ENCODE measurements at regions not wholly inside any gene's neighbourhood (a gene's known extent, or its start where the extent isn't known, plus 50 kb on each side); places are given as distances from the start of the nearest gene placed in this dataset.
"Not testable (repeated sequence)": the region's sequence is repeated elsewhere in the genome, so short reads cannot be mapped to it uniquely, and the experiment has no call there.

DNA sequence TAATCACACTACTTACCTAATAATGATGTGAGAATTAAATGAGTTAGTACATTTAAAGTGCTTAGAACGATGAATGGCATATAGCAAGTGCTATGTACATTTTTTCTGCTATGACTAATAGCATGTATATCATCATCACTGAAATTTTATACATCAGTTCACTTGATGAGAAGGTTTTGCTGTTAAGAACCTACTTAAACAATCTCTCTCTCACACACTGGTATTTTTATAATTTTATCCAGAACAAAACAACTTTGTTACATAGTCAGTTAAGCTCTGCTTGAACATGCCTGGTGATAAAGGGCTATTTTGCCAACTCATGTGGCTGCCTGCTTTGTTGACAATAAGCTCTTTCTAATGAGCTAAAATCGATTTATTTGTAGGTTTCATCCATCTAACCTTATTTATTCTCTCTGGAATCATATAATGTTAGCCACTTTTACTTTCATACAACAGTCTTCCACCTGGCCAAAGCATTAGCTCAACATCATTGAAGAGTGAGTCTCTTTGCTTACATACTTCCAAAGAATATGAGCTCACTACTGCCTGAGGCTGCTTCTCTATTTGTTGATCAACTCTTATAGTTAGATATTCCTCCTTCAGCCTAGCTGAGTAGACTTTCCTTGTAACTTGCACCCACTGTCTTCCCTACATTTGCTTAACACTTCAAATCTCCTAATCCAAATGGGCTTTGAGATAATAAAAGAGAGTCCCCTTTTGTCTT is 372.7 kb upstream of the BOD1L1 start:
- no peak overlapping the region for H3K27ac ChIP-seq (ENCODE audit: low read depth, low read length)
- peaks cover 0 to 13% (median 8%) of the 10 kb centered on the region in 5 donors for H3K9me3 ChIP-seq (ENCODE audit: control insufficient read depth in 5 of 5, low read length in 5 of 5)
- H3K27me3 ChIP-seq (ENCODE audit: control insufficient read depth in 5 of 5, insufficient read depth in 4 of 5, low read length in 5 of 5) = no peaks in the 10 kb centered on the region
- H3K9ac ChIP-seq (ENCODE audit: low read length in 5 of 5) = no peak overlapping the region
- no peak overlapping the region for H3K4me3 ChIP-seq (ENCODE audit: low read depth in 1 of 5, low read length in 5 of 5)
- no peaks in the 10 kb centered on the region for H3K4me1 ChIP-seq (ENCODE audit: control insufficient read depth in 5 of 5, insufficient read depth in 5 of 5, low read length in 5 of 5)
- H3K36me3 ChIP-seq (ENCODE audit: control insufficient read depth in 5 of 5, insufficient read depth in 5 of 5, low read length in 5 of 5) = no peaks in the 10 kb centered on the region

DNA sequence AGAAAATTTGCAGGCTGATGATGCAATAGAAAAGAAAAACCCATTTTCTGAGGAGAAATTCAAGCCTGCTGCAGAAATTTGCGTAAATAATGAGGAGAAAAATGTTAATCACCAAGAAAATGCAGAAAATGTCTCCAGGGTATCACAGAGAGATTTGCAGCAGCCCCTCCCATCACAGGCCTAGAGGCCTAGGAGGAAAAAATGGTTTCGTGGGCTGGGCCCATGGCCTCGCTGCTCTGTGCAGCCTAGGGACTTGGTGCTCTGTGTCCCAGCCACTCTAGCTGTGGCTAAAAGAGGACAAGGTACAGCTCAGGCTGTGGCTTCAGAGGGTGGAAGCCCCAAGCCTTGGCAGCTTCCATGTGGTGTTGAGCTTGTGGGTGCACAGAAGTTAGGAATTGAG is 374.8 kb upstream of the BOD1L1 start:
- not testable (repeated sequence) for H3K4me1 ChIP-seq (ENCODE audit: control insufficient read depth in 5 of 5, insufficient read depth in 5 of 5, low read length in 5 of 5); H3K36me3 ChIP-seq (ENCODE audit: control insufficient read depth in 5 of 5, insufficient read depth in 5 of 5, low read length in 5 of 5); H3K27ac ChIP-seq (ENCODE audit: low read depth, low read length); H3K27me3 ChIP-seq (ENCODE audit: control insufficient read depth in 5 of 5, insufficient read depth in 4 of 5, low read length in 5 of 5); H3K9ac ChIP-seq (ENCODE audit: low read length in 5 of 5)
- H3K4me3 ChIP-seq (ENCODE audit: low read depth in 1 of 5, low read length in 5 of 5) = peak overlapping the region in 1 of 5 donors; percentile 35
- peaks cover 0 to 13% (median 8%) of the 10 kb centered on the region in 5 donors for H3K9me3 ChIP-seq (ENCODE audit: control insufficient read depth in 5 of 5, low read length in 5 of 5)

GRCh38 chr4:14008494-14008893 is 381.0 kb upstream of the BOD1L1 start:
- H3K27ac ChIP-seq (ENCODE audit: low read depth, low read length) = no peak overlapping the region
- H3K36me3 ChIP-seq (ENCODE audit: control insufficient read depth in 5 of 5, insufficient read depth in 5 of 5, low read length in 5 of 5) = no peaks in the 10 kb centered on the region

DNA sequence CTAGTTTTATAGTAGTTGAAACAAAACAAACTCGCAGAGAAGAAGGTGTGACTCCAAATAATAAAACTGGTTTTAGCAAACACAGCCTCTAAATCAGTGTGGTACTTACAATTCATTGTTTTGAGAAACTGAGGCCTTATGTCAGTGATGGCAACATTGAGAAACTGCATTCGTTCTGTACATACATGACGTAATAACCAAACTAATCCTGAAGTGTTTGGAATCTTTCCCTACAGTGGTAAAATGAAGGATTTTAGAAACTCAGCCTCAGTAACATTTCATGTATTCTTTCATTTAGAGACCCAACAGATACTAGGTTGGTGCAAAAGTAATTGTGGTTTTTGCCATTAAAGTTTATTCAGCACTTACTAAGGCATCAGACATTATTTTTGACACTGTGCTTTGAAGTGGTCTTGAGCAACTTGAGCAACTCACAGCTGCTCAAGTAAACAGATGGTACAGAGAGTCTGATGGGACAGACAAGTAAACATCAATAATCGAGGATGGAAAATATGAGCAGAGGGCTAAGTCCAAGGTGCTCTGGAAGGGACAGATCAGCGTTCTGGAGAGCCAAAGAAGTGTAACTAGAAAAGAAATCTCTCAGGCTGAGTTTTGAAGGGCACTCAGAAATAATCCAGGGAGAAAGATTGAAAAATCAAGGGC is 390.8 kb upstream of the BOD1L1 start:
- Histone ChIP-seq H3K4me3 (ENCODE audit: low read depth in 1 of 5, low read length in 5 of 5) (no peak overlapping the region), H3K27ac (ENCODE audit: low read depth, low read length) (no peak overlapping the region), H3K27me3 (ENCODE audit: control insufficient read depth in 5 of 5, insufficient read depth in 4 of 5, low read length in 5 of 5) (no peaks in the 10 kb centered on the region), H3K4me1 (ENCODE audit: control insufficient read depth in 5 of 5, insufficient read depth in 5 of 5, low read length in 5 of 5) (no peaks in the 10 kb centered on the region), H3K9me3 (ENCODE audit: control insufficient read depth in 5 of 5, low read length in 5 of 5) (peaks cover 4 to 12% (median 8%) of the 10 kb centered on the region in 5 donors), H3K36me3 (ENCODE audit: control insufficient read depth in 5 of 5, insufficient read depth in 5 of 5, low read length in 5 of 5) (no peaks in the 10 kb centered on the region), H3K9ac (ENCODE audit: low read length in 5 of 5) (no peak overlapping the region)

More at GRCh38 chr4:14008494-14008893, 381.0 kb upstream of the BOD1L1 start:
- Histone ChIP-seq H3K27me3 (ENCODE audit: control insufficient read depth in 5 of 5, insufficient read depth in 4 of 5, low read length in 5 of 5) (no peaks in the 10 kb centered on the region), H3K4me1 (ENCODE audit: control insufficient read depth in 5 of 5, insufficient read depth in 5 of 5, low read length in 5 of 5) (no peaks in the 10 kb centered on the region), H3K4me3 (ENCODE audit: low read depth in 1 of 5, low read length in 5 of 5) (no peak overlapping the region), H3K9ac (ENCODE audit: low read length in 5 of 5) (no peak overlapping the region), H3K9me3 (ENCODE audit: control insufficient read depth in 5 of 5, low read length in 5 of 5) (no peaks in the 10 kb centered on the region)

- no peaks in the 10 kb centered on the region for H3K27me3 ChIP-seq (ENCODE audit: control insufficient read depth in 5 of 5, insufficient read depth in 4 of 5, low read length in 5 of 5)
- no peaks in the 10 kb centered on the region for H3K9me3 ChIP-seq (ENCODE audit: control insufficient read depth in 5 of 5, low read length in 5 of 5)
- H3K27ac ChIP-seq (ENCODE audit: low read depth, low read length) = no peak overlapping the region
- H3K36me3 ChIP-seq (ENCODE audit: control insufficient read depth in 5 of 5, insufficient read depth in 5 of 5, low read length in 5 of 5) = no peaks in the 10 kb centered on the region
- H3K4me3 ChIP-seq (ENCODE audit: low read depth in 1 of 5, low read length in 5 of 5) = no peak overlapping the region
- H3K9ac ChIP-seq (ENCODE audit: low read length in 5 of 5) = no peak overlapping the region
- no peaks in the 10 kb centered on the region for H3K4me1 ChIP-seq (ENCODE audit: control insufficient read depth in 5 of 5, insufficient read depth in 5 of 5, low read length in 5 of 5)
Measured at GRCh38 chr4:14022456-14022855, 394.9 kb upstream of the BOD1L1 start.

DNA sequence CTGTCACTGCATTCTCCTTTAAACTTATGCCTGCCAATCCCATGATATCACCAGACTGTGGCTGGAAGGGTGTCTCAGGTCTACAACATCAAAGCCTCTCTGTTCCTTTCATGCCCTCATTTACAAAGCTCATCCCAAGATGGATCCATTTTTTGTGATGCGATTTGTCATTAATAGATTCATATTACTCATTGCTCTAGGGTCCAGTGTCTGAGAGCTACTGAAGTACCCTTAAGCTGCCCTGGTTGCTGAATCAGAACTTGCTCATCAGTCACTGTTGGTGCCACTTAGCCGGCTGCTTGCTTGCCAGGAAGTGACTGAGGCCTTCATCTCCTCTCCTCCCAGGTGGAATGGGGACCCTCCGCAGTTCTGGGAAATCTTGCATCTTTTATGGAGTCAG is 395.5 kb upstream of the BOD1L1 start:
- Histone ChIP-seq H3K4me3 (ENCODE audit: low read depth in 1 of 5, low read length in 5 of 5) (no peak overlapping the region), H3K9me3 (ENCODE audit: control insufficient read depth in 5 of 5, low read length in 5 of 5) (no peaks in the 10 kb centered on the region), H3K9ac (ENCODE audit: low read length in 5 of 5) (no peak overlapping the region), H3K36me3 (ENCODE audit: control insufficient read depth in 5 of 5, insufficient read depth in 5 of 5, low read length in 5 of 5) (no peaks in the 10 kb centered on the region), H3K27me3 (ENCODE audit: control insufficient read depth in 5 of 5, insufficient read depth in 4 of 5, low read length in 5 of 5) (no peaks in the 10 kb centered on the region), H3K4me1 (ENCODE audit: control insufficient read depth in 5 of 5, insufficient read depth in 5 of 5, low read length in 5 of 5) (no peaks in the 10 kb centered on the region), H3K27ac (ENCODE audit: low read depth, low read length) (no peak overlapping the region)

GRCh38 chr4:14023896-14024295 is 396.4 kb upstream of the BOD1L1 start:
- no peaks in the 10 kb centered on the region for H3K36me3 ChIP-seq (ENCODE audit: control insufficient read depth in 5 of 5, insufficient read depth in 5 of 5, low read length in 5 of 5)
- H3K27me3 ChIP-seq (ENCODE audit: control insufficient read depth in 5 of 5, insufficient read depth in 4 of 5, low read length in 5 of 5) = no peaks in the 10 kb centered on the region
- H3K4me3 ChIP-seq (ENCODE audit: low read depth in 1 of 5, low read length in 5 of 5) = no peak overlapping the region
- H3K9ac ChIP-seq (ENCODE audit: low read length in 5 of 5) = no peak overlapping the region
- no peaks in the 10 kb centered on the region for H3K4me1 ChIP-seq (ENCODE audit: control insufficient read depth in 5 of 5, insufficient read depth in 5 of 5, low read length in 5 of 5)
- H3K9me3 ChIP-seq (ENCODE audit: control insufficient read depth in 5 of 5, low read length in 5 of 5) = no peaks in the 10 kb centered on the region
- no peak overlapping the region for H3K27ac ChIP-seq (ENCODE audit: low read depth, low read length)

DNA sequence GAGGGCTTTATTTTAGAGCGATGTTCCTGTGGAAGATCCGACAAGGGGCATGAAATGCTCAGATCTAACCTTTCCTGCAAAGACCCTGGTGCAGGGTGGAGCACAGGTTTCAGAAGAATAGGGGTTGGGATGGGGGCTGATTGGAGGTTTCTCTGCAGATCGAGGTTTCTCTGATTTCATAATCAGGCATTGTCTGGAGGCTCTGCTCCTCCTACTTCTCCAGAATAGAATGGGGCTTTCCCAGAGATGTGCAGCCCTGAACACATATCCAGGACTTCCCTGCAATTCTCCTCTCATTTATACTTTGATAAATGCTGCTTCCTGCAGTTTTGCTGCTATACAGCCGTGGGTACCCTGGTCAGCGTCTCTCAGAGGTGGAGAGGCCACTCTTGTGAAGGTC is 397.6 kb upstream of the BOD1L1 start:
- Histone ChIP-seq H3K9ac (ENCODE audit: low read length in 5 of 5) (no peak overlapping the region), H3K36me3 (ENCODE audit: control insufficient read depth in 5 of 5, insufficient read depth in 5 of 5, low read length in 5 of 5) (no peaks in the 10 kb centered on the region), H3K27me3 (ENCODE audit: control insufficient read depth in 5 of 5, insufficient read depth in 4 of 5, low read length in 5 of 5) (no peaks in the 10 kb centered on the region), H3K4me3 (ENCODE audit: low read depth in 1 of 5, low read length in 5 of 5) (no peak overlapping the region), H3K4me1 (ENCODE audit: control insufficient read depth in 5 of 5, insufficient read depth in 5 of 5, low read length in 5 of 5) (no peaks in the 10 kb centered on the region), H3K9me3 (ENCODE audit: control insufficient read depth in 5 of 5, low read length in 5 of 5) (no peaks in the 10 kb centered on the region), H3K27ac (ENCODE audit: low read depth, low read length) (no peak overlapping the region)

- Histone ChIP-seq H3K27me3 (ENCODE audit: control insufficient read depth in 5 of 5, insufficient read depth in 4 of 5, low read length in 5 of 5) (no peaks in the 10 kb centered on the region), H3K4me1 (ENCODE audit: control insufficient read depth in 5 of 5, insufficient read depth in 5 of 5, low read length in 5 of 5) (no peaks in the 10 kb centered on the region), H3K9me3 (ENCODE audit: control insufficient read depth in 5 of 5, low read length in 5 of 5) (no peaks in the 10 kb centered on the region), H3K27ac (ENCODE audit: low read depth, low read length) (no peak overlapping the region), H3K9ac (ENCODE audit: low read length in 5 of 5) (no peak overlapping the region), H3K4me3 (ENCODE audit: low read depth in 1 of 5, low read length in 5 of 5) (no peak overlapping the region), H3K36me3 (ENCODE audit: control insufficient read depth in 5 of 5, insufficient read depth in 5 of 5, low read length in 5 of 5) (no peaks in the 10 kb centered on the region)
Measured at GRCh38 chr4:14025891-14026290, 398.4 kb upstream of the BOD1L1 start.

- Histone ChIP-seq H3K27me3 (ENCODE audit: control insufficient read depth in 5 of 5, insufficient read depth in 4 of 5, low read length in 5 of 5) (no peaks in the 10 kb centered on the region), H3K4me3 (ENCODE audit: low read depth in 1 of 5, low read length in 5 of 5) (no peak overlapping the region), H3K36me3 (ENCODE audit: control insufficient read depth in 5 of 5, insufficient read depth in 5 of 5, low read length in 5 of 5) (no peaks in the 10 kb centered on the region), H3K9me3 (ENCODE audit: control insufficient read depth in 5 of 5, low read length in 5 of 5) (peaks cover 0 to 2% (median 0%) of the 10 kb centered on the region in 5 donors), H3K4me1 (ENCODE audit: control insufficient read depth in 5 of 5, insufficient read depth in 5 of 5, low read length in 5 of 5) (no peaks in the 10 kb centered on the region), H3K27ac (ENCODE audit: low read depth, low read length) (no peak overlapping the region), H3K9ac (ENCODE audit: low read length in 5 of 5) (no peak overlapping the region)
Measured at GRCh38 chr4:14028862-14029261, 401.3 kb upstream of the BOD1L1 start.

Data from subcutaneous abdominal adipose tissue (tissue), 5 donors.